Ascending aorta (tissue), 2 donors: ENCODE measurements at regions not wholly inside any gene's neighbourhood (a gene's known extent, or its start where the extent isn't known, plus 50 kb on each side); places are given as distances from the start of the nearest gene placed in this dataset.

Experiments used
- DNase-seq, 2 donors: peaks; one replicate each; pipeline ENCODE4 v3.0.0-alpha.2; 2019; ENCODE audit warnings: low spot score in 2 of 2
- H3K27ac ChIP-seq, 2 donors: fragments of 200-600 bp; sonication (generic); one replicate each; pipeline ENCODE4 v1.5.1; 2016 to 2017; ENCODE audit warnings: mild to moderate bottlenecking in 1 of 2
- H3K27me3 ChIP-seq: fragments of 200-600 bp; sonication (generic); one replicate; pipeline ENCODE4 v1.5.1; 2017
- H3K36me3 ChIP-seq, 2 donors: fragments of 200-600 bp; sonication (generic); one replicate each; pipeline ENCODE4 v1.5.1; 2016
- H3K4me1 ChIP-seq, 2 donors: fragments of 200-600 bp; sonication (generic); one replicate each; pipeline ENCODE4 v1.5.1; 2016 to 2017; ENCODE audit warnings: mild to moderate bottlenecking in 1 of 2
- H3K4me3 ChIP-seq, 2 donors: fragments of 200-600 bp; sonication (generic); one replicate each; pipeline ENCODE4 v1.5.1; 2016 to 2017; ENCODE audit warnings: mild to moderate bottlenecking in 1 of 2
- H3K9me3 ChIP-seq, 2 donors: fragments of 200-600 bp; sonication (generic); one replicate each; pipeline ENCODE4 v1.5.1; 2016
- intact Hi-C: fragments of 100-400 bp; cut with DNase I; formaldehyde crosslinking; loops from one replicate; pipeline ENCODE4 v1.15.1; 2023
- TF ChIP-seq, protein P1 (sequence below), 3 experiments: fragments of 200-600 bp in 2 of 3; fragments of 450-650 bp in 1 of 3; sonication (generic) in 2 of 3; IDR thresholded peaks; one replicate each; pipeline ENCODE4 v1.5.1; 2016 to 2019; ENCODE audit warnings: antibody characterized with exemption in 3 of 3, mild to moderate bottlenecking in 1 of 3, moderate library complexity in 1 of 3

DNA sequence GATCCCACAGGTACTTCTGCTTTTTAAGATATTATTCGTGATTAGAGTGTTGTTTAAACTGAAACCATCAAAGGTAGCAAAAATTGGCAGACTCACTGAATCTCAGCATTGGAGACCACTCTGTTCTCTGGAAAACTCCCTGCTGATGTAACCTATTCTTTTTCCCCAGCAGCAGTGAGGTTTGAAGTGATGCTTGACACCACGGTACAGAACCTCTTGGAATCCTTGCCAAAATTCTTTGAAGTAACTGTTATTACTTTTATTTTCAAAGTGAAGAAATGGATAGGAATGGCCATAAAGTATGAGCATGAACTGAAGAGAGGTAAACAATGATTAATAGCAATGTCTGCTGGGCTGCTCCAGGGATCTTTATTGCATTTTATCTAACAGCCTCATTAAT is 66.4 kb upstream of the KL start:
- DNase-seq, result no peak
- intact Hi-C loops, result no loop called here
- no peaks in the 10 kb centered on the region for H3K4me1 ChIP-seq
- H3K27ac ChIP-seq, result no peak overlapping the region
- H3K36me3 ChIP-seq, result no peaks in the 10 kb centered on the region
- TF ChIP-seq, protein P1, sequence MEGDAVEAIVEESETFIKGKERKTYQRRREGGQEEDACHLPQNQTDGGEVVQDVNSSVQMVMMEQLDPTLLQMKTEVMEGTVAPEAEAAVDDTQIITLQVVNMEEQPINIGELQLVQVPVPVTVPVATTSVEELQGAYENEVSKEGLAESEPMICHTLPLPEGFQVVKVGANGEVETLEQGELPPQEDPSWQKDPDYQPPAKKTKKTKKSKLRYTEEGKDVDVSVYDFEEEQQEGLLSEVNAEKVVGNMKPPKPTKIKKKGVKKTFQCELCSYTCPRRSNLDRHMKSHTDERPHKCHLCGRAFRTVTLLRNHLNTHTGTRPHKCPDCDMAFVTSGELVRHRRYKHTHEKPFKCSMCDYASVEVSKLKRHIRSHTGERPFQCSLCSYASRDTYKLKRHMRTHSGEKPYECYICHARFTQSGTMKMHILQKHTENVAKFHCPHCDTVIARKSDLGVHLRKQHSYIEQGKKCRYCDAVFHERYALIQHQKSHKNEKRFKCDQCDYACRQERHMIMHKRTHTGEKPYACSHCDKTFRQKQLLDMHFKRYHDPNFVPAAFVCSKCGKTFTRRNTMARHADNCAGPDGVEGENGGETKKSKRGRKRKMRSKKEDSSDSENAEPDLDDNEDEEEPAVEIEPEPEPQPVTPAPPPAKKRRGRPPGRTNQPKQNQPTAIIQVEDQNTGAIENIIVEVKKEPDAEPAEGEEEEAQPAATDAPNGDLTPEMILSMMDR (IDR thresholded peaks at IDR 0.05), result no peak
- H3K9me3 ChIP-seq, result no peaks in the 10 kb centered on the region
- no peaks in the 10 kb centered on the region for H3K27me3 ChIP-seq
- H3K4me3 ChIP-seq, result no peak overlapping the region

DNA sequence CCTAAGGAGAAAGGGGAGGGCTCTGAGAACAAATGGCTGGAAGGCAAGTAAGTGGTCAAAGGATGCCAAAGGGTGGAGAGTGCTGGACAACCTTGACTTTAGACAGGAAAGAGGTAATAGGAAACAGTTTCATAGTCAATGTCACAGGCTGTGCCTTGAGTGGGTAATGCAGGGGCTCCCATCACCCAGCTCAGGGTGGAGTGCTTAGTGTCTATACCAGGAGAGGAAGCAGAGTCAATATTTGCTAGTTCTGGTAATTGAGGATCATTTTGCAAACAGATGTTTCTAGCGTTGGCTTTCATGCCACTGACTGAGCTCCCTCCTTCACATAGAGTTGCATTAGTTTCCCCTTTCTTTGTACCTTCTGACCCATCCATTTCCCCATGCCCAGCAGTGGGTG is 64.6 kb upstream of the KL start:
- no peak for DNase-seq
- Histone ChIP-seq H3K36me3 (no peaks in the 10 kb centered on the region), H3K4me1 (no peaks in the 10 kb centered on the region), H3K27me3 (no peaks in the 10 kb centered on the region), H3K9me3 (no peaks in the 10 kb centered on the region), H3K4me3 (no peak overlapping the region), H3K27ac (no peak overlapping the region)
- TF ChIP-seq, protein P1 (IDR thresholded peaks at IDR 0.05), result no peak
- intact Hi-C loops, result no loop called here

DNA sequence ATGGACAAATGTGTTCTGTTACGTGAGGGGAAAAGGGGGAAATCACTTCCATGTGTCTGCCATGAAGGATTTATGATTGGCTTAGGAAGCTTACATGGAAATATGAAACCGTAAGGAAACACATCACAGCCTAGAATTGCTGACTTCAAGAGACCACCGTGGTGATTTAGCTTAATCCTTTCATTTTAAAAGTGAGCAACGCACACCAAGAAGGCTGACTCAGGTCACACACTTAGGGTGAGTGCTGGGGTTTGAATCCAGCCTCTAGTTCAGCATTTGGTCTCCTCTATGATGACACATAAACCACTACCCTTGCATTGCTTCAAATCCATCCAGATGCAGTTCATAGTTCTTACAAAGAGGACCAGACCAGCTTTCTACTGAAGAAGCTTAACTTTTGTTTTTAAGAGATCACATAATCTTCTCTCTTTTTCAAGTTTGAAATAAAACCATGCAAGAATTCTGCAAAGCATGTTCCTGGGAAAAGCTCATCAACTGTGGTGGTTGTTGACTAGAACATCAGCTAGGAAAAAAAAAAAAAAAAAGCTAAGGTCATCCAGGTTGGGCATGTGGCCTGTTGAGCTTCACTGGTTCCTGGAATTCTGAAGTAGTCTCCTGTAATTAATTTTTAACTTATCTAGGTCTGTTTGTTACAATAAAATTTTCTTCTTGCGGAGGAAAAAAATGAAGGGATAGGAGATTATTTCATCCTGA is 60.2 kb upstream of the KL start:
- H3K36me3 ChIP-seq, result no peaks in the 10 kb centered on the region
- no peak overlapping the region for H3K4me3 ChIP-seq
- TF ChIP-seq, protein P1 (IDR thresholded peaks at IDR 0.05), result no peak
- no peaks in the 10 kb centered on the region for H3K4me1 ChIP-seq
- H3K27me3 ChIP-seq, result no peaks in the 10 kb centered on the region
- intact Hi-C loops, result no loop called here
- H3K9me3 ChIP-seq, result no peaks in the 10 kb centered on the region
- no peak for DNase-seq
- H3K27ac ChIP-seq, result no peak overlapping the region

DNA sequence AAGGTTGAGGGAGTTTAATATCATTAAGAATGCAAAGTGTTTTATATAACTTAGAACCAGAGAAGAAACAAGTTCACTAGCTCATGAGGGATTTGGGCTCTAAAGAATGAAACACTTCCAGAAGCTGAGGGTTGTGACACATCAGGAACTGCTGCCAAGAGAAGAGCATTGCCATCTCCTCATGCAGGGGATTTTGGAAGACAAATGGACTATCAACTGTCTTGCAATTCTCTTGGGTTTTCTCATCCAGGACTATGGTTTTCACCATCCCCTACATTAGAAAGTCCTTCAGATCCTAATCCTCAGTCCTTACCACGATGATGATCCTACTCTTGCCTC is 59.7 kb upstream of the KL start:
- no peak for DNase-seq
- no peaks in the 10 kb centered on the region for H3K36me3 ChIP-seq
- TF ChIP-seq, protein P1 (IDR thresholded peaks at IDR 0.05), result no peak
- intact Hi-C loops, result no loop called here
- no peaks in the 10 kb centered on the region for H3K9me3 ChIP-seq
- H3K27me3 ChIP-seq, result no peaks in the 10 kb centered on the region
- H3K4me3 ChIP-seq, result no peak overlapping the region
- no peaks in the 10 kb centered on the region for H3K4me1 ChIP-seq
- H3K27ac ChIP-seq, result no peak overlapping the region

DNA sequence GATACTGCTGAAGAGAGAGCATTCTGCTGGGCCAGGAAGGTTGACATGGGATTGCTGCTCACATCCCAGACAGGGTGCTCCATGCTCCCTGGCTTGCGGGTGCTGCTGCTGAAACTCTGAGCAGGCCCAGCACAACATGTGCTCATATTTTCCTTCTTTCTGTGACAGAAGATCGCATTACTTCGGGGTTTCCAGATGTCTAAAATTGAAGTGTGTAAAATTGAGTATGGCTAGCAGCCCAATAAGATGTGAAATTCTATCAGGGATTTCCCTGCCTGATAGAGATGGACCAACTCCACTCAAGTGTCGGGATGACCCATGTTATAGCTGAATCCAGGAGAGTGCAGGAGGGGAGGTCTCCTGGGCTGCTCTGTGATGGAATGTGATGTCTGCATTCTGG is 55.6 kb upstream of the KL start:
- Histone ChIP-seq H3K9me3 (no peaks in the 10 kb centered on the region), H3K4me3 (no peak overlapping the region), H3K27ac (no peak overlapping the region), H3K4me1 (no peaks in the 10 kb centered on the region), H3K36me3 (no peaks in the 10 kb centered on the region), H3K27me3 (no peaks in the 10 kb centered on the region)
- TF ChIP-seq, protein P1 (IDR thresholded peaks at IDR 0.05), result no peak
- intact Hi-C loops, result no loop called here
- DNase-seq, result no peak

DNA sequence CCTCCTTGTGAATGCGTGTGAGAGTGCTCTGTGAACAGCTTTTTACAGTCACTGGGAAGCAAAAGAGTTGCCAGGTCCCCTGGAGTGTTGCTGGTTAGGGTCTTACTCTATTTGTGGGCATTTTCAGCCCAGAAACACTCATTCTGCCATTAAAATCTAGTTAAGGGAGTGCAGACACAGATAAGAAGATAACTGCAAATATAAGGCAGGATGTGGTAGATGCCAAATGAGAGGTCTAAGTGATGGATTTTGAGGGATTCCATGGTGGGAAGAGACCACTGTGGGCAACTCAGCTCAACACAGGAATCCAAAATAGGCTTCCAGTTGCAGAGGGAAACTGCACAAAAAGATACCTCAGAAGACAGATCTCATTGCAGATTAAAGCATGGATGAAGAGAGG is 54.5 kb upstream of the KL start:
- H3K4me1 ChIP-seq, result no peaks in the 10 kb centered on the region
- no peak for DNase-seq

More for the DNA sequence above, 54.5 kb upstream of the KL start:
- no peak overlapping the region for H3K4me3 ChIP-seq
- no peak overlapping the region for H3K27ac ChIP-seq
- H3K36me3 ChIP-seq, result no peaks in the 10 kb centered on the region
- TF ChIP-seq, protein P1 (IDR thresholded peaks at IDR 0.05), result no peak
- no peaks in the 10 kb centered on the region for H3K27me3 ChIP-seq
- intact Hi-C loops, result no loop called here
- H3K9me3 ChIP-seq, result no peaks in the 10 kb centered on the region
